ENCODE measurements at regions not wholly inside any gene's neighbourhood (a gene's known extent, or its start where the extent isn't known, plus 50 kb on each side); places are given as distances from the start of the nearest gene placed in this dataset.

DNA sequence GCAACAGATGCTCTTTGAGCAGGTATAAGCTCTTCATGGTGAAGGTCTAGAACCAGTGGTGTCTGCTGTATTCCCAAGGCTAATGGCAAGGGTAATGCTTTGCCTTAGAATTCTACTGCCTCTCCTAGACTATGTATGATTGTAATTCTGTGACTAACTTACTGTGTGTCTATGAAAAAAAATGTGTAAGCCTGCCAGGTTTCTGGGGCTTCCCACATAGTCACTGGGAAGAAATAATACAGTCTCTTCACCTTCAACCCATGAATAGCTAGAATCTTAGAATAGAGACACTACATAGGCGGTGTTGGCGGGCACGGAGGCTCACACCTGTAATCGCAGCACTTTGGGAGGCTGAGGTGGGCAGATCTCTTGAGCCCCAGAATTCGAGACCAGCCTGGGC is 84.1 kb downstream of the C11orf91 start:
- Histone ChIP-seq H3K9me3 (no peaks in the 10 kb centered on the region), H3K27me3 (no peaks in the 10 kb centered on the region), H3K4me3 (no peak overlapping the region), H3K27ac (no peak overlapping the region), H3K4me1 (no peaks in the 10 kb centered on the region), H3K36me3 (no peaks in the 10 kb centered on the region)
- intact Hi-C loops (cut with DNase I), result no loop called here
- no peak for DNase-seq (ENCODE audit: low spot score in 2 of 2)
- no peak for TF ChIP-seq CTCF (IDR thresholded peaks at IDR 0.05)

- Histone ChIP-seq H3K36me3 (no peaks in the 10 kb centered on the region), H3K9me3 (no peaks in the 10 kb centered on the region), H3K4me1 (no peaks in the 10 kb centered on the region), H3K27ac (no peak overlapping the region), H3K27me3 (no peaks in the 10 kb centered on the region), H3K4me3 (no peak overlapping the region)
- intact Hi-C loops (cut with DNase I), result no loop called here
- TF ChIP-seq CTCF (IDR thresholded peaks at IDR 0.05), result no peak
- no peak for DNase-seq (ENCODE audit: low spot score in 2 of 2)
These were observed 84.9 kb downstream of the C11orf91 start for GRCh38 chr11:33615751-33616150.

DNA sequence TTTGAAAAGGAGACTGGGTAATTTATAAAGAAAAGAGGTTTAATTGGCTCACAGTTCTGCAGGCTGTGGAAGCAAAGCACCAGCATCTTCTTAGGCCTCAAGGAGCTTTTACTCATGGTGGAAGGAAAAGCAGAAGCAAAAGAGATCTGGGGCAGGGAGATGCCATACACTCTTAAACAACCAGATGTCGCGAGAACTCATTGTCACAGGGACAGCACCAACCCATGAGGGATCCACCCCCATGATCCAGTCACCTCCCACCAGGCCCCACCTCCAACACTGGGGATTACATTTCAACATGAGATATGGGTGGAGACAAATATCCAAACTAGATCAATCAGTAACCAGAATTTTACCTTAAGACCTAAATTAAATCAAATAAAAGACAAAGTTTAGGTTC is 87.2 kb downstream of the C11orf91 start:
- Histone ChIP-seq H3K4me3 (no peak overlapping the region), H3K27me3 (no peaks in the 10 kb centered on the region), H3K36me3 (no peaks in the 10 kb centered on the region), H3K4me1 (no peaks in the 10 kb centered on the region), H3K9me3 (no peaks in the 10 kb centered on the region), H3K27ac (no peak overlapping the region)
- TF ChIP-seq CTCF (IDR thresholded peaks at IDR 0.05), result no peak
- intact Hi-C loops (cut with DNase I), result no loop called here
- no peak for DNase-seq (ENCODE audit: low spot score in 2 of 2)

DNA sequence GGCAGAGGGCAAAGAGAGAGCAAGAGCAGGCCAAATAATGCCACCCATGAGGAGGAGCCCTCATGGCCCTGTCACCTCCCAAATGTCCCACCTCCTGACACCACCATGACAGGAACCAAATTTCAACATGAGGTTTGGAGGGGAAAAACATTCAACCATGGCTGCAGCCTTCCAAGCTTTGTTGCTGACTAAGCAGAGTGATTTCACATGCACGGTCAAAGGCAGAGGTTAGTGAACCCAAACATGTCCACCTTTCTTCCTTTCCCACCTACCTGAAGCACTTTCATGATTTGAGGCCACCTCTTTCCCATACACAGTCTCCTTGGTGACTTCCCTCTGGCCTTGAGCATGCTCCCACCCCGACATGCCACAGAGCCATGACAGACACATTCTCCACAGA is 89.7 kb downstream of the C11orf91 start:
- intact Hi-C loops (cut with DNase I), result no loop called here
- no peak for DNase-seq (ENCODE audit: low spot score in 2 of 2)
- no peaks in the 10 kb centered on the region for H3K4me1 ChIP-seq

GRCh38 chr11:33608386-33608785 is 92.2 kb downstream of the C11orf91 start:
- DNase-seq (ENCODE audit: low spot score in 2 of 2), result no peak
- no peaks in the 10 kb centered on the region for H3K36me3 ChIP-seq
- H3K4me1 ChIP-seq, result no peaks in the 10 kb centered on the region
- no peaks in the 10 kb centered on the region for H3K9me3 ChIP-seq
- intact Hi-C loops (cut with DNase I), result no loop called here
- H3K27me3 ChIP-seq, result no peaks in the 10 kb centered on the region
- H3K4me3 ChIP-seq, result no peak overlapping the region
- H3K27ac ChIP-seq, result no peak overlapping the region
- TF ChIP-seq CTCF (IDR thresholded peaks at IDR 0.05), result no peak

More for the DNA sequence above, 89.7 kb downstream of the C11orf91 start:
- no peaks in the 10 kb centered on the region for H3K36me3 ChIP-seq
- H3K9me3 ChIP-seq, result no peaks in the 10 kb centered on the region
- no peak overlapping the region for H3K4me3 ChIP-seq
- no peak for TF ChIP-seq CTCF (IDR thresholded peaks at IDR 0.05)
- H3K27me3 ChIP-seq, result no peaks in the 10 kb centered on the region
- no peak overlapping the region for H3K27ac ChIP-seq

DNA sequence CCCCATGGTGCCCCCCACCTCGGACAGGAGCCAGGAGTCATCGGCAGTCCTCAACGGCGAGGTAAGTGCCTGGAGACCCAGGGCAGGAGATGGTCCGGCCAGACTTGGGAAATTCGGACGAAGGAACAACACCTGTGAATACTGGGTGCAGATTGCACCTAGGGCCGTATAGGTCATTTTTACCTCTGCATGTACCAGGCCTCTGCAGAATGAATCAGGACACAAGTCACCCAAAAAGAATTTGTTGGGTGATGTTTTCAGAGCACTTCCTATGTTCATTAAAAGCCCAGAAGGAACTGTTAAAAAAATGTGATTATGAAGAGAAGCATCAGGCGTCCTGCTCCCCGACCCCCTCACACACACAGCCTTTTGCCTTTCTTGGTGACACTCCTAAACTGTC is 93.9 kb downstream of the C11orf91 start:
- no peaks in the 10 kb centered on the region for H3K4me1 ChIP-seq
- H3K27ac ChIP-seq, result no peak overlapping the region
- no peaks in the 10 kb centered on the region for H3K9me3 ChIP-seq
- no peaks in the 10 kb centered on the region for H3K27me3 ChIP-seq
- no peak overlapping the region for H3K4me3 ChIP-seq
- no peaks in the 10 kb centered on the region for H3K36me3 ChIP-seq
- intact Hi-C loops (cut with DNase I), result no loop called here
- no peak for TF ChIP-seq CTCF (IDR thresholded peaks at IDR 0.05)
- no peak for DNase-seq (ENCODE audit: low spot score in 2 of 2)

Measured in ascending aorta (tissue), 2 donors.